ENCODE measurements at regions not wholly inside any gene's neighbourhood (a gene's known extent, or its start where the extent isn't known, plus 50 kb on each side); places are given as distances from the start of the nearest gene placed in this dataset.
"Not testable (repeated sequence)": the region's sequence is repeated elsewhere in the genome, so short reads cannot be mapped to it uniquely, and the experiment has no call there.

DNA sequence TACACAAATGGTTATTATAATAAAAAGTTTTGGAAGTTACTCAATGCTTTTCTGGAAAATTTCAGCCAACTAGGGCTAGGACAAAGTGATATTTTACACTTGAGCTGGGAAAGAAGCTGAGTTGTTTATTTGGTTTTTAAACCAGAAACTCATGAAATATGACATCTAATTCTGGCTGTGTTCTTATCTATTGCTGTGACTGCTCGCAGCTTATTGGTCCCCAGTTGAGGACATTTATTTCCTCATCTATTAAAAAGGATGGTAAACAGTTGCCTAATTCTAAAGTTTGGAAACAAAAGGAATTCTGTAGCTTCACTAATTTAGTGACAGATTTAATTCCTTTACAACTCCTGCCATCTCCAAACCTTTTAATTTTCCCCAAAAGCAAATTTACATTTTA lies 487.6 kb upstream of the IL12A start:
- DNase-seq (ENCODE audit: low spot score) (no peak), ATAC-seq (no peak)

DNA sequence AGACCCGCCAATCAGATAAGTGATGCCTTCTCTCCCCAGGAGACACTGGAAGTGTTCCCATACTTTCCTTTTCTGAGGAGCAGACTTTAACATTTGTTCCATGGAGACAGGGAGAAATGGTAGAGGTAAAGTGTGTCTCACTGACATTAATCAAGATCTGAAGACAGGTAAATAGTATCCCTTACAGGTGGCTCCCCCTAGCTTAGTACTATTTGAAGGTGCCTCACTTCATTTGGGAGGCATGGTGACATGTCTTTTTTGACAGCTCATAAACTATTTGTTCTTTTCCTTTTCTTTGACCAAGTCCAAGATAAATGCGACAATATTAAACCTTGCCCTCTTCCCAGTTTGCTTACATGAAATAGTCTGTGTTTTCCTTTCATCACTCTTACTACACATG lies 485.6 kb upstream of the IL12A start:
- DNase-seq (ENCODE audit: low spot score) (no peak), ATAC-seq (no peak)

DNA sequence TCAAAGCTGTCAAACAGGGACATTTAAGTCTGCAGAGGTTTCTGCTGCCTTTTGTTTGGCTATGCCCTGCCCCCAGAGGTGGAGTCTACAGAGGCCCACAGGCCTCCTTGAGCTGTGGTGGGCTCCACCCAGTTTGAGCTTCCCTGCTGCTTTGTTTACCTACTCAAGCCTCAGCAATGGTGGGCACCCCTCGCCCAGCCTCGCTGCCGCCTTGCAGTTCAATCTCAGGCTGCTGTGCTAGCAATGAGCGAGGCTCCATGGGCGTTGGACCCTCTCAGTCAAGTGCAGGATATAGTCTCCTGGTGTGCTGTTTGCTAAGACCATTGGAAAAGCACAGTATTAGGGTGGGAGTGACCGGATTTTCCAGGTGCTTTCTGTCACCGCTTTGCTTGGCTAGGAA lies 477.6 kb upstream of the IL12A start:
- not testable (repeated sequence) for DNase-seq (ENCODE audit: low spot score)

GRCh38 chr3:159513444-159513843 lies 475.2 kb upstream of the IL12A start:
- ATAC-seq (no peak), DNase-seq (ENCODE audit: low spot score) (no peak)

More for the DNA sequence above, 477.6 kb upstream of the IL12A start:
- not testable (repeated sequence) for ATAC-seq

DNA sequence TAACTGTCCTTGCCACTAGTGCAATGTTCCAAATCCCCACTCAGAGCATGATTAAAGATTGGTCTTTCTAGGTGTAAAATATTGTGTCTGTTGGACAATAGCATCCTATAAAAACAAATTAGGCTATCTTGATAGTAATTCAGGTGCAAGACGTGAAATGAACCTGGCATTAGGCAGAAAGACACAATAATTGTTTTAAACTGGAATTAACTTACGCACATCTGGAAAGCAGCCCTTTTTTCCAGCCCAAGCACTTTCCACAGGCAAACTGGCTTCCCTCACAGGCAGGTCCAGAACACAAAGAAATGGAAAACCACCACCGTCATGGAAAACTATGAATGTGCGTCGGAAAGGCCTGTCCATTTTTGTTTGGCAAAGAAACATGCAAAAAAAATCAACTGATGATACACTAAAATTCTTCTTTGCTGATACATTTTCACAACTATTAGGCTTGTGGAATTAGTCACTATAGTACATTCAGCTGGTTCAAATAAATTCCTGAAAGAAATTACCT lies 474.7 kb upstream of the IL12A start:
- ATAC-seq (no peak), DNase-seq (ENCODE audit: low spot score) (no peak)

DNA sequence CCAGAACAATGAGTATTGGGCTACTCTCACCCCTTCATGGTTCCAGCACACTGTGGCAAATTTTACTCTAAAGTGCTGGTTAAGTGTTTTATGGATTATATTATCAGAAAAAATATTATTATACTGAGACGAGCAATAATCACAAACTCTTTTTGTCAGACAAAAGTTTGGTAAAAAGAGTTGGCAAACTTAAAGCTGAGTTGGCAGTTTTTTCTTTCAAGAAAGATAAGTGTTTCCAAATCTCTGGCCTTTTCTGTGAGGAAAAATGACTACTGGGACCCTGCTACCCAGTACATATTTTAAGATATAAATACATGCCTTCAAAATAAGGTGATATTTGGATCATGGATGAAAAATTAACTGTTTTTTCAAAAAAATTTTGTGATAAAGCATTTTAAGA lies 471.5 kb upstream of the IL12A start:
- no peak for ATAC-seq
- no peak for DNase-seq (ENCODE audit: low spot score)

- DNase-seq (ENCODE audit: low spot score), result no peak
- ATAC-seq, result no peak
Measured at GRCh38 chr3:159520638-159521037, 468.0 kb upstream of the IL12A start.

GRCh38 chr3:159522276-159522675 lies 466.4 kb upstream of the IL12A start:
- ATAC-seq (no peak), DNase-seq (ENCODE audit: low spot score) (no peak)

DNA sequence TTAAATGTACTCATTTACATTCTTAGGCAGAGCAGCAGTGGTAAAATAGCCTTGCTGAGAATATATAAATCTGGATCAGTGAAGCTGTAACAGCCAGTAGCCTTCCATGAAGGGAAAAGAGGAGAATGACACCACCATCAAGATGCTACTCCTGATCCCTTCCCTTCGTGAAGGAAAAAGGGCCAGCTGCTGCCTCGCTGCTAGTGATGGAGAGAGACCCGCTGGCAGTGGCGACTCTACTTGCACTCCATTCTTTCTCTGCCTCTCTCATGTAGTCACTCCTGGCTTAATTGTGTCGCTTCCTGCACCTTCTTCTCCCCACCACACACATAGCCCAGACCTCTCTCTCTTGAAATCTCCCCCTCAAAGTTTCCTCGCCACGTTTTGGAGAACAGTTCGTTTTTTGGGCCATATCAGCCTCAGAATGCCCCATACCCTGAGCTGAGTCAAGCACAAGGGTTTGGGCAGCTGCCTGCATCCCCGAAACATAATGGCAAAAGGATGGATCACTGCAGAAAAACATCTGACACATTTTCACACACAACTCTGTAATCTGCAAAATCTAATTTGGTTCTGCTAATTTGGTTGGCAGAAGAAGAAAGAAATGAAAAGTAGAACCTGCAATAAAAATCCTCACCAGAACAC lies 460.3 kb upstream of the IL12A start:
- ATAC-seq (no peak), DNase-seq (ENCODE audit: low spot score) (no peak)

- DNase-seq (ENCODE audit: low spot score), result no peak
- no peak for ATAC-seq
Measured at GRCh38 chr3:159532577-159532976, 456.1 kb upstream of the IL12A start.

- ATAC-seq (no peak), DNase-seq (ENCODE audit: low spot score) (no peak)
Measured at GRCh38 chr3:159534496-159534895, 454.1 kb upstream of the IL12A start.

DNA sequence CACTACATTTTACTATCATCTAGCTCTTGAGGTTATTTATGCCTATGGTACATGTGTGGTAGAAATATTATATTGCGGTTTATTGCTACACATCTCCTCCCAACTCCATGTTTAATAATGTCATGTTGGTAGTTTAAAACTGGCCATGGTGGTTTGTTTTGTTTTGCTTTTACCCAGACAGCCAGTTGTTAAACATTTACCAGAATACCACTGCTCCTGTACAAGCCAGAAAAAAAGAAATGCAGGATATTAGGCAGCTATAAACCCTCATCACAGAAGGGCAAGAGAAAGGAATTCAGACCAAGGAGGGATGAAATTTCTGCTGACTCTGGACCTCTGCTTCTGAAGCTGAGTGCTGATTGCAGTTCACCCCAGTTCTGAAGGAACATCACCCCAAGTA lies 451.8 kb upstream of the IL12A start:
- no peak for DNase-seq (ENCODE audit: low spot score)

DNA sequence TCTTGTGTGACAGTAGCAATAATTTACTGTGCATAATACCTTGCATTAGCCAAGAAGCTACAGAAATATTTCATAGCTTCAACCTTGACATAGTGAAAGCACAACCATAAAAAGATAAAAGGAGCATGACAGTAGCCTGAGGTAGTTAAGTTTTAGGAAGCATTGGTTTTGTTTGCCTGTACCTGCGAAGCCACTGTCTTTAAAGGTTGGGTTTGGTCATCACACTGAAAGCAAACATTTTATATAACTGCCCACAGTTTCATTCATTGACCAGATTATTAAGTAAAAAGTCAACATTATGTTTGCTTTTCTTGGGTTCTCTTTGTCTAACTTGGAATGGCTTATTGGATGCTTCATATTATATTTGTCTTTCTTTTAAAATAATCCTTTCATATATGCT lies 450.1 kb upstream of the IL12A start:
- ATAC-seq (peak; percentile 80), DNase-seq (ENCODE audit: low spot score) (no peak)

More for the DNA sequence above, 451.8 kb upstream of the IL12A start:
- ATAC-seq, result peak; percentile 83

GRCh38 chr3:159540882-159541495 lies 447.6 kb upstream of the IL12A start:
- ATAC-seq, result no peak
- no peak for DNase-seq (ENCODE audit: low spot score)

- ATAC-seq, result no peak
- no peak for DNase-seq (ENCODE audit: low spot score)
Measured at GRCh38 chr3:159548675-159549335, 439.8 kb upstream of the IL12A start.

DNA sequence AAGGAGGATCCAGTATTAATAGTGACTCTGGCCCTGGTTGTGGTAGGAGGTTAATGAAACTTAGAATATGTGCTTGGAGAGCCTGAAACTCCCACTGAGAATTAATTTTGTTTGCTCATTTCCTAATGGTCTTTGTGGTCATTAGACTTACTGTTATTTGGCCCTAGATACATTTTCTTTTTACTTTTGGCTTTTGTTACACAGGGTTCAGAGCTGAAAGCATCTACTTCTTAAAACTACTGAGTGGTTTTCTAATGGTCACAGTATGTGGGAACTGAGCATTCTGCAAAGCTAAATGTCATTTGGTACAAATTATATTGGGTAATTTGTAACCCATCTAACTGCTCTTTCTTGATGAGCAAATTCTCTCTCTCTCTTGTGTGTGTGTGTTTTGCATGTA lies 433.4 kb upstream of the IL12A start:
- ATAC-seq, result no peak
- DNase-seq (ENCODE audit: low spot score), result no peak

GRCh38 chr3:159559771-159560170 lies 428.9 kb upstream of the IL12A start:
- no peak for DNase-seq (ENCODE audit: low spot score)
- ATAC-seq, result no peak

DNA sequence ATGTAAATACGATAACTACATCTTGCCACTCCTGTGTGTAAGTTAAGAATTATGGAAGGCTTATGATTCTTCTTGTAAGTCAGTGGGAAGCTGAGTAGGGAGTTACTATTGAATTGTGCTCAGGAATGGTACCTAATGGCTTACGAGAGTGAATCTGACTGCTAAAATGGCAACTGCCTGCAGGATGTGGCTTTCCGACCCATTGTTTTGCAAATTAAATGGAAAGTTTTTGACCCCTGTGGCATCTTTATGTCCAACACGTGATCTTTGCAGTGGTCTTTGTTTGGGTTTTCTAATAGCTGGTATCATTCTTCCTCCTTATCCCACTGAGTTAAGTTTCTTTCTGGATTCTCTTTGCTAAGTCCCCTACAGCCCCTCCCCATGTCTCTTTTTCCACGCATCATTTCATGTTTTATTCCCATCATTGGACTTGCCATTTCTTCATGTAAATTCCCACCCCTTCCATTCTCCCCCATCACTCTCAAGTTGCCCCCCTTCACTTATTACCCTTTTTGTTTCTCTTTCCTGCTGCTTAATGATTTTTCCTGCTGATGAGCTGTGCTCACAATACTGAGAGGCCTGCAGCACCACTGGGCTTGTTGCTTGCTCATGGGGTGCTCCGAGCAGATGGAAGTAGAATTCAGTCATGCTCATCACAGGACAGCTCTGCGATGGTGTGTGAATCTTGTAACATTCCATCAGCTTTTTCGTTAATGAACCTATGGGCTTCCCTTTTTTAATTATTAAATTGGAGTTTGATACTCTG lies 428.2 kb upstream of the IL12A start:
- ATAC-seq (no peak), DNase-seq (ENCODE audit: low spot score) (no peak)

GRCh38 chr3:159565313-159565712 lies 423.3 kb upstream of the IL12A start:
- no peak for DNase-seq (ENCODE audit: low spot score)
- no peak for ATAC-seq

- no peak for ATAC-seq
Measured at GRCh38 chr3:159583662-159584061, 405.0 kb upstream of the IL12A start.

GRCh38 chr3:159584421-159584820 lies 404.2 kb upstream of the IL12A start:
- no peak for DNase-seq (ENCODE audit: low spot score)
- ATAC-seq, result no peak

More at GRCh38 chr3:159583662-159584061, 405.0 kb upstream of the IL12A start:
- no peak for DNase-seq (ENCODE audit: low spot score)
